ENCODE measurements at regions not wholly inside any gene's neighbourhood (a gene's known extent, or its start where the extent isn't known, plus 50 kb on each side); places are given as distances from the start of the nearest gene placed in this dataset.

DNA sequence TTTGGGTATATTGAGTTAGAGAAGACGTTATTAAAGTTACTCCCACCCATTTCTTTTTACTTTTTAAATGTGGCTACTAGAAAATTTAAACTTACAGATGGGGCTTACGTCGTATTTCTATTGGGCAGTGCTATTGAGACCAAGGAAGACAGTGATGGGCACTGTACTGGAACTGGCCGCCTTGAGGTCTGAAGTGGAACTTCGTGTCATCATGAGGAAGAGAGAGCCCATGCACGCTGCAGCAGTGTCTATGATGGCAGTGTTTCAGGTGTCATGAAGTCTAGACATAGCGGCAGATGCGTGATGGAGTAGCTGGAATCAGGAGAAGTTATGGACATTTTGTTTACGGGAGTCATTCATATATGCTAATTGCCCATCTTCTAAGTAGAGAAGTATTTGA lies 143.7 kb downstream of the LRRC70 start:
- Histone ChIP-seq H3K27ac (no peak overlapping the region), H3K36me3 (replicated peaks in 1 of 2) (no peaks in the 10 kb centered on the region), H3K4me1 (replicated peaks in 1 of 2) (no peaks in the 10 kb centered on the region), H3K27me3 (no peaks in the 10 kb centered on the region), H3K9me3 (replicated peaks in 1 of 3) (no peaks in the 10 kb centered on the region), H3K4me3 (no peak overlapping the region)
- intact Hi-C loops (cut with DNase I), result no loop called here
- no peak for TF ChIP-seq POLR2A (IDR thresholded peaks at IDR 0.05)
- TF ChIP-seq, protein P1, sequence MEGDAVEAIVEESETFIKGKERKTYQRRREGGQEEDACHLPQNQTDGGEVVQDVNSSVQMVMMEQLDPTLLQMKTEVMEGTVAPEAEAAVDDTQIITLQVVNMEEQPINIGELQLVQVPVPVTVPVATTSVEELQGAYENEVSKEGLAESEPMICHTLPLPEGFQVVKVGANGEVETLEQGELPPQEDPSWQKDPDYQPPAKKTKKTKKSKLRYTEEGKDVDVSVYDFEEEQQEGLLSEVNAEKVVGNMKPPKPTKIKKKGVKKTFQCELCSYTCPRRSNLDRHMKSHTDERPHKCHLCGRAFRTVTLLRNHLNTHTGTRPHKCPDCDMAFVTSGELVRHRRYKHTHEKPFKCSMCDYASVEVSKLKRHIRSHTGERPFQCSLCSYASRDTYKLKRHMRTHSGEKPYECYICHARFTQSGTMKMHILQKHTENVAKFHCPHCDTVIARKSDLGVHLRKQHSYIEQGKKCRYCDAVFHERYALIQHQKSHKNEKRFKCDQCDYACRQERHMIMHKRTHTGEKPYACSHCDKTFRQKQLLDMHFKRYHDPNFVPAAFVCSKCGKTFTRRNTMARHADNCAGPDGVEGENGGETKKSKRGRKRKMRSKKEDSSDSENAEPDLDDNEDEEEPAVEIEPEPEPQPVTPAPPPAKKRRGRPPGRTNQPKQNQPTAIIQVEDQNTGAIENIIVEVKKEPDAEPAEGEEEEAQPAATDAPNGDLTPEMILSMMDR (IDR thresholded peaks at IDR 0.05), result no peak
- WGBS, 4 donors, result 75 to 91% (median 83%) methylated on average over 8 to 9 of the region's 9 CpGs
- no peak for DNase-seq

DNA sequence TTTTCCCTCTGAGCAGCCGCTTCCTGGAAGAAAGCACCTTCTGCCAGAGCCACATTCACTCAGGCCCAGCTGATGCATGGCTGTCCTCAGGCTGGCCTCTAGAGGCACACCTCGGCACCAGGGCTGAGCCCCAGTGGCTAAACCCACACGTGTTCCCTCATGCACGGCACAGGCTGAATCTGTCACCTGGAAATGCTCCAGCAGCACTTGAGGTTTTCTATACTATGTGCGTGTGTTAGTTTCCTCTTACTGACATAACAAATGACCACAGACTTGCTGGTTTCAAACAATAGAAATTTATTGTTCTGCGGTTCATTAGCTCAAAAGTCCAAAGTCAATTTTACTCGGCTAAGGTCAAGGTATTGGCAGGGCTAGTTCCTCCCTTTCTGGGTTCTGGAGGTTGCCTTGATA lies 141.4 kb downstream of the LRRC70 start:
- Histone ChIP-seq H3K9me3 (replicated peaks in 1 of 3) (no peaks in the 10 kb centered on the region), H3K4me1 (replicated peaks in 1 of 2) (no peaks in the 10 kb centered on the region), H3K36me3 (replicated peaks in 1 of 2) (no peaks in the 10 kb centered on the region), H3K27me3 (no peaks in the 10 kb centered on the region), H3K27ac (no peak overlapping the region), H3K4me3 (no peak overlapping the region)
- 45 to 66% (median 50%) methylated on average over 7 of the region's 7 CpGs for WGBS, 4 donors
- intact Hi-C loops (cut with DNase I), result no loop called here
- DNase-seq, result peak in 6 of 7 donors; percentile 8 to 62 (median 24)
- TF ChIP-seq, protein P1 (IDR thresholded peaks at IDR 0.05), result peak in 1 of 6 experiments; percentile 24
- TF ChIP-seq POLR2A (IDR thresholded peaks at IDR 0.05), result no peak

DNA sequence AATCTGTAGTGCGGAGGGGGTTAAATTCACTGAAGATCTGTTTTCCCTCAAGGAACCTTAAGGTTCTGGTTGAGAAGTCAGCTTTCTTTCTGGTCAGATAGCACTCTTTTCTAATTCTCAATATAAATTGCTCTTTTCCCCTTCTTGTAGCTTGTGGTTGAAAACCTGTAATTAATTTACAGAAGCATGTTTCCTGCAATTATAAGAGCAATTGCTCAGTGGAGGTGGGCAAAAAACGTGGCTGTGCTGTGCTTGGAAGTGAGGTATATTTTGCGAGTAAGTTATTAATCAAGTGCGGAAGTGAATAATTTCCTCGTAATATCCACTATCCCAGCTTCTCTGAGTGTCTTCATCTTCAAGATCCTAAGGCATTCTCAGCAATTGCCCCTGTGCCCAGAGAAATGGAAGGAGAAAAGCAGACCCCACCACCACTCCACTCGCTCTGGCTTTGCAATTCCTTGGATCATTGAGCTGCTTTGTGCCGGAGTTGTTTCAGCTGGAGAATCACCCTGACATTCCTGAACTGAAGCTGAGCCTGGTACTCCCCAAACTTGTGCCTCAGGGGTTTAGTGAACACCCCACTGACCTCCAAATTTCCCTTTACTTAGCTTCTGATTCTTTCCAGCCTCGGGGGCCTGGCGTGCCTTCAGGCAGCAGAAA lies 140.6 kb downstream of the LRRC70 start:
- TF ChIP-seq POLR2A (IDR thresholded peaks at IDR 0.05), result no peak
- TF ChIP-seq, protein P1 (IDR thresholded peaks at IDR 0.05), result no peak
- no peaks in the 10 kb centered on the region for H3K36me3 ChIP-seq (replicated peaks in 1 of 2)
- intact Hi-C loops (cut with DNase I), result no loop called here
- H3K9me3 ChIP-seq (replicated peaks in 1 of 3), result no peaks in the 10 kb centered on the region
- WGBS, 4 donors, result 75 to 83% (median 80%) methylated on average over 9 of the region's 9 CpGs
- no peaks in the 10 kb centered on the region for H3K27me3 ChIP-seq
- H3K4me1 ChIP-seq (replicated peaks in 1 of 2), result no peaks in the 10 kb centered on the region
- DNase-seq, result no peak
- H3K4me3 ChIP-seq, result no peak overlapping the region
- H3K27ac ChIP-seq, result no peak overlapping the region

DNA sequence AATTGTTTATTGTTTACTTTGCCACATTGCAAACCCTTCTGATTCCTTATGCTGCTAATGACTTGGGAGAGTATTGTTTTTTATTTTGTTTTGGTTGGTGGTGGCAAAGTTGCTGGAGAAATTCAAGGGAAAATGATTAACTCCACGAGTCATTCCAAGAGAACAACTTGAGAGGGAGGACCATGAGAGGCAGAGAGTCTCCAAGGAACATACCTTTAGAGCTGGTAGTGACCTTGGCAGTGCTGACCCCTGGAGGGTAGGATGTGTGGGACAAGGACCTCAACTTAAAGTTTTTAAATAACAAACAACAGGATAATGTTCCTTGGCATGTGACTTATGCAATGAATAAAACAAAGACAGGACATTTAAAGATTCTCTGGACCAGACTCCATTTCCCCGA lies 139.7 kb downstream of the LRRC70 start:
- WGBS, 4 donors, result 73 to 84% (median 81%) methylated on average over 2 of the region's 2 CpGs
- Histone ChIP-seq H3K36me3 (replicated peaks in 1 of 2) (no peaks in the 10 kb centered on the region), H3K27ac (no peak overlapping the region), H3K4me3 (no peak overlapping the region), H3K4me1 (replicated peaks in 1 of 2) (no peaks in the 10 kb centered on the region), H3K27me3 (no peaks in the 10 kb centered on the region), H3K9me3 (replicated peaks in 1 of 3) (no peaks in the 10 kb centered on the region)
- intact Hi-C loops (cut with DNase I), result no loop called here
- DNase-seq, result no peak
- TF ChIP-seq, protein P1 (IDR thresholded peaks at IDR 0.05), result no peak
- no peak for TF ChIP-seq POLR2A (IDR thresholded peaks at IDR 0.05)
